ENCODE measurements at regions not wholly inside any gene's neighbourhood (a gene's known extent, or its start where the extent isn't known, plus 50 kb on each side); places are given as distances from the start of the nearest gene placed in this dataset.
A peak's percentile ranks its signal among the peaks of the same experiment; 100 is the strongest.
"Not testable (repeated sequence)": the region's sequence is repeated elsewhere in the genome, so short reads cannot be mapped to it uniquely, and the experiment has no call there.

- WGBS, 2 donors: 81 to 82% methylated on average over 5 of the region's 5 CpGs
- H3K9me3 ChIP-seq (ENCODE audit: control insufficient read depth in 2 of 2, insufficient read depth in 1 of 2, low read depth in 1 of 2, low read length in 1 of 2); H3K27ac ChIP-seq (ENCODE audit: low read depth in 2 of 2, low read length in 1 of 2); H3K4me3 ChIP-seq (ENCODE audit: low read depth in 1 of 2, low read length in 2 of 2); H3K4me1 ChIP-seq (ENCODE audit: control insufficient read depth in 2 of 2, insufficient read depth in 2 of 2, low read length in 1 of 2); H3K36me3 ChIP-seq (ENCODE audit: control insufficient read depth in 2 of 2, insufficient read depth in 2 of 2, low read length in 1 of 2); H3K27me3 ChIP-seq (ENCODE audit: control insufficient read depth in 1 of 2, insufficient read depth in 2 of 2, low read length in 2 of 2): not testable (repeated sequence)
Observed at GRCh38 chr17:20873688-20874328, 169.0 kb downstream of the USP22 start.

GRCh38 chr17:20877384-20877783, 165.4 kb downstream of the USP22 start:
- not testable (repeated sequence) for H3K36me3 ChIP-seq (ENCODE audit: control insufficient read depth in 2 of 2, insufficient read depth in 2 of 2, low read length in 1 of 2); H3K4me1 ChIP-seq (ENCODE audit: control insufficient read depth in 2 of 2, insufficient read depth in 2 of 2, low read length in 1 of 2); H3K9me3 ChIP-seq (ENCODE audit: control insufficient read depth in 2 of 2, insufficient read depth in 1 of 2, low read depth in 1 of 2, low read length in 1 of 2); H3K4me3 ChIP-seq (ENCODE audit: low read depth in 1 of 2, low read length in 2 of 2); H3K27me3 ChIP-seq (ENCODE audit: control insufficient read depth in 1 of 2, insufficient read depth in 2 of 2, low read length in 2 of 2); H3K27ac ChIP-seq (ENCODE audit: low read depth in 2 of 2, low read length in 1 of 2)
- WGBS, 2 donors: 76 to 77% methylated on average over 1 of the region's 1 CpG

GRCh38 chr17:20890338-20890737, 152.5 kb downstream of the USP22 start:
- WGBS, 2 donors: 73 to 75% methylated on average over 2 of the region's 2 CpGs
- Histone ChIP-seq H3K4me1 (ENCODE audit: control insufficient read depth in 2 of 2, insufficient read depth in 2 of 2, low read length in 1 of 2) (no peaks in the 10 kb centered on the region), H3K9me3 (ENCODE audit: control insufficient read depth in 2 of 2, insufficient read depth in 1 of 2, low read depth in 1 of 2, low read length in 1 of 2) (no peaks in the 10 kb centered on the region), H3K36me3 (ENCODE audit: control insufficient read depth in 2 of 2, insufficient read depth in 2 of 2, low read length in 1 of 2) (no peaks in the 10 kb centered on the region), H3K27ac (ENCODE audit: low read depth in 2 of 2, low read length in 1 of 2) (no peak overlapping the region), H3K4me3 (ENCODE audit: low read depth in 1 of 2, low read length in 2 of 2) (no peak overlapping the region), H3K27me3 (ENCODE audit: control insufficient read depth in 1 of 2, insufficient read depth in 2 of 2, low read length in 2 of 2) (no peaks in the 10 kb centered on the region)

GRCh38 chr17:20895426-20895825, 147.4 kb downstream of the USP22 start:
- H3K36me3 ChIP-seq (ENCODE audit: control insufficient read depth in 2 of 2, insufficient read depth in 2 of 2, low read length in 1 of 2); H3K27me3 ChIP-seq (ENCODE audit: control insufficient read depth in 1 of 2, insufficient read depth in 2 of 2, low read length in 2 of 2); H3K4me1 ChIP-seq (ENCODE audit: control insufficient read depth in 2 of 2, insufficient read depth in 2 of 2, low read length in 1 of 2); H3K4me3 ChIP-seq (ENCODE audit: low read depth in 1 of 2, low read length in 2 of 2); H3K27ac ChIP-seq (ENCODE audit: low read depth in 2 of 2, low read length in 1 of 2); H3K9me3 ChIP-seq (ENCODE audit: control insufficient read depth in 2 of 2, insufficient read depth in 1 of 2, low read depth in 1 of 2, low read length in 1 of 2): not testable (repeated sequence)
- whole genome bisulfite sequencing, 2 donors: 92 to 94% methylated on average over 11 to 18 of the region's 18 CpGs

GRCh38 chr17:20896153-20896649, 146.6 kb downstream of the USP22 start:
- Histone ChIP-seq H3K4me1 (ENCODE audit: control insufficient read depth in 2 of 2, insufficient read depth in 2 of 2, low read length in 1 of 2) (peaks cover 0 to 3% of the 10 kb centered on the region in 2 donors), H3K27ac (ENCODE audit: low read depth in 2 of 2, low read length in 1 of 2) (no peak overlapping the region), H3K4me3 (ENCODE audit: low read depth in 1 of 2, low read length in 2 of 2) (no peak overlapping the region), H3K36me3 (ENCODE audit: control insufficient read depth in 2 of 2, insufficient read depth in 2 of 2, low read length in 1 of 2) (no peaks in the 10 kb centered on the region), H3K27me3 (ENCODE audit: control insufficient read depth in 1 of 2, insufficient read depth in 2 of 2, low read length in 2 of 2) (no peaks in the 10 kb centered on the region), H3K9me3 (ENCODE audit: control insufficient read depth in 2 of 2, insufficient read depth in 1 of 2, low read depth in 1 of 2, low read length in 1 of 2) (no peaks in the 10 kb centered on the region)
- 60 to 63% methylated on average over 28 to 30 of the region's 30 CpGs for WGBS, 2 donors

- not testable (repeated sequence) for H3K36me3 ChIP-seq (ENCODE audit: control insufficient read depth in 2 of 2, insufficient read depth in 2 of 2, low read length in 1 of 2); H3K4me3 ChIP-seq (ENCODE audit: low read depth in 1 of 2, low read length in 2 of 2); H3K27ac ChIP-seq (ENCODE audit: low read depth in 2 of 2, low read length in 1 of 2); H3K27me3 ChIP-seq (ENCODE audit: control insufficient read depth in 1 of 2, insufficient read depth in 2 of 2, low read length in 2 of 2); H3K9me3 ChIP-seq (ENCODE audit: control insufficient read depth in 2 of 2, insufficient read depth in 1 of 2, low read depth in 1 of 2, low read length in 1 of 2); H3K4me1 ChIP-seq (ENCODE audit: control insufficient read depth in 2 of 2, insufficient read depth in 2 of 2, low read length in 1 of 2)
- WGBS, 2 donors: 56 to 66% methylated on average over 5 of the region's 5 CpGs
Observed at GRCh38 chr17:20898726-20899125, 144.1 kb downstream of the USP22 start.

- H3K27ac ChIP-seq (ENCODE audit: low read depth in 2 of 2, low read length in 1 of 2); H3K36me3 ChIP-seq (ENCODE audit: control insufficient read depth in 2 of 2, insufficient read depth in 2 of 2, low read length in 1 of 2); H3K4me1 ChIP-seq (ENCODE audit: control insufficient read depth in 2 of 2, insufficient read depth in 2 of 2, low read length in 1 of 2); H3K9me3 ChIP-seq (ENCODE audit: control insufficient read depth in 2 of 2, insufficient read depth in 1 of 2, low read depth in 1 of 2, low read length in 1 of 2); H3K27me3 ChIP-seq (ENCODE audit: control insufficient read depth in 1 of 2, insufficient read depth in 2 of 2, low read length in 2 of 2); H3K4me3 ChIP-seq (ENCODE audit: low read depth in 1 of 2, low read length in 2 of 2): not testable (repeated sequence)
- 39 to 49% methylated on average over 17 of the region's 17 CpGs for WGBS, 2 donors
Observed at GRCh38 chr17:20902496-20902895, 140.3 kb downstream of the USP22 start.

GRCh38 chr17:20903549-20903948, 139.3 kb downstream of the USP22 start:
- not testable (repeated sequence) for H3K4me3 ChIP-seq (ENCODE audit: low read depth in 1 of 2, low read length in 2 of 2); H3K36me3 ChIP-seq (ENCODE audit: control insufficient read depth in 2 of 2, insufficient read depth in 2 of 2, low read length in 1 of 2); H3K4me1 ChIP-seq (ENCODE audit: control insufficient read depth in 2 of 2, insufficient read depth in 2 of 2, low read length in 1 of 2); H3K27ac ChIP-seq (ENCODE audit: low read depth in 2 of 2, low read length in 1 of 2); H3K9me3 ChIP-seq (ENCODE audit: control insufficient read depth in 2 of 2, insufficient read depth in 1 of 2, low read depth in 1 of 2, low read length in 1 of 2); H3K27me3 ChIP-seq (ENCODE audit: control insufficient read depth in 1 of 2, insufficient read depth in 2 of 2, low read length in 2 of 2)
- WGBS, 2 donors: 15 to 27% methylated on average over 1 of the region's 1 CpG

GRCh38 chr17:20908313-20909267, 134.2 kb downstream of the USP22 start:
- Histone ChIP-seq H3K4me3 (ENCODE audit: low read depth in 1 of 2, low read length in 2 of 2) (peak overlapping the region; percentile 60 to 75), H3K9me3 (ENCODE audit: control insufficient read depth in 2 of 2, insufficient read depth in 1 of 2, low read depth in 1 of 2, low read length in 1 of 2) (no peaks in the 10 kb centered on the region), H3K36me3 (ENCODE audit: control insufficient read depth in 2 of 2, insufficient read depth in 2 of 2, low read length in 1 of 2) (no peaks in the 10 kb centered on the region), H3K27ac (ENCODE audit: low read depth in 2 of 2, low read length in 1 of 2) (peak overlapping the region; percentile 88 to 91), H3K4me1 (ENCODE audit: control insufficient read depth in 2 of 2, insufficient read depth in 2 of 2, low read length in 1 of 2) (peaks cover 2 to 3% of the 10 kb centered on the region in 2 donors), H3K27me3 (ENCODE audit: control insufficient read depth in 1 of 2, insufficient read depth in 2 of 2, low read length in 2 of 2) (no peaks in the 10 kb centered on the region)
- WGBS, 2 donors: 8 to 9% methylated on average over 43 of the region's 43 CpGs
